Activated CD8-positive, alpha-beta T cell treated with anti-CD3 and anti-CD28 coated beads, Interleukin-2, amount 10 ng/mL, durations not matched to agents 7 days and 5 days (primary cell): ENCODE measurements at regions not wholly inside any gene's neighbourhood (a gene's known extent, or its start where the extent isn't known, plus 50 kb on each side); places are given as distances from the start of the nearest gene placed in this dataset.

ENCODE experiments used
- ATAC-seq: fragments of 150-1000 bp; cut with Tn5 transposase; one replicate; pipeline ENCODE4 v1.10.0; 2021; ENCODE audit warnings: moderate library complexity
- CTCF ChIA-PET: fragments of 350-600 bp; sonication (Branson Sonifier 250); formaldehyde crosslinking; loops from one replicate; lab custom pipeline; 2021; ENCODE audit warnings: antibody characterized with exemption; lab: Charles Lee
- POLR2A ChIA-PET: fragments of 350-600 bp; sonication (Branson Sonifier 250); formaldehyde crosslinking; loops from one replicate; lab custom pipeline; 2021; ENCODE audit warnings: antibody characterized with exemption; lab: Charles Lee
- DNase-seq: peaks from one replicate; pipeline ENCODE4 v3.0.0-alpha.2; 2020
- H3K27ac Mint-ChIP-seq: one replicate; pipeline ENCODE4 v1.8.0; 2021; ENCODE audit warnings: mild to moderate bottlenecking, mixed read lengths
- H3K27me3 Mint-ChIP-seq: one replicate; pipeline ENCODE4 v1.8.0; 2021; ENCODE audit warnings: low read depth, mixed read lengths
- H3K36me3 Mint-ChIP-seq: one replicate; pipeline ENCODE4 v1.8.0; 2021; ENCODE audit warnings: low read depth, mixed read lengths
- H3K4me1 Mint-ChIP-seq: one replicate; pipeline ENCODE4 v1.8.0; 2021; ENCODE audit warnings: low read depth, mixed read lengths
- H3K4me3 Mint-ChIP-seq: one replicate; pipeline ENCODE4 v1.8.0; 2021; ENCODE audit warnings: mild to moderate bottlenecking, mixed read lengths
- H3K9me3 Mint-ChIP-seq: one replicate; pipeline ENCODE4 v1.8.0; 2022; ENCODE audit warnings: mixed read lengths; ENCODE audit not compliant: insufficient read depth

DNA sequence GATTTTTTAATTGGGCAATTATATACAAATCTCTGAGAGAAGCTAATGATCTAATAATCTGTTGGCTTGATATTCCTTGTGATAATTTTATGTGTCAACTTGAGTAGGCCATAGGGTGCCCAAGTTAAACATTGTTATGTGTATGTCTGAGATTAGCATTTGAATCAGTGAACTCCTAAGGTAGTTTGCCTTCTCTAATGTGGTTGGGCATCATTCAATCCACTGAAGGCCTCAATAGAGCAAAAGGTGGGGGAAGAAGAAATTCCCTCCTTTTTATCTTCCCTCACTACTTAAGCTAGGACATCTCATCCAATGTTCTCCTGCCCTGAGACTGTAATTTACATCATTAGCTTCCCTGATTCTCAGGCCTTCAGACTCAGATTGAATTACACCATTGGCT is 394.5 kb downstream of the LMO4 start:
- Mint-ChIP-seq H3K4me3 (no peak overlapping the region), H3K27ac (no peak overlapping the region), H3K9me3 (no peaks in the 10 kb centered on the region), H3K4me1 (no peaks in the 10 kb centered on the region), H3K27me3 (peaks cover 6% of the 10 kb centered on the region), H3K36me3 (no peaks in the 10 kb centered on the region)
- CTCF ChIA-PET = no interaction called here
- ATAC-seq (no peak), DNase-seq (no peak)
- POLR2A ChIA-PET = no interaction called here

DNA sequence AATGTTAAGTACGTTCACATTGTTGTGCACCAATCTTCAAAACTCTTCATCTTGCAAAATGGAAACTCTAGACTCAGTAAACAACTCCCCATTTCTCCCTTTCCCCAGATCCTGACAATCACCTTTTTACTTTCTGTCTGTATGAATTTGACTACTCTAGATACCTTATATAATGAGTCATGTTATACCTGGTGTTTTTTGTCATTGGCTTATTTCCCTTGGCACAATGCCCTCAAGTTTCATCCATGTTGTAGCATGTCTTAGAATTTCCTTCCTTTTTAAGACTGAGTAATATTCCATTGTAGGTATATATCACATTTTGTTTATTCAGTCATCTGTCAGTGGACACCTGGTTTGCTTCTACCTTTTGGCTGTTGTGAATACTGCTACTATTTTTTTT is 399.5 kb downstream of the LMO4 start:
- H3K27me3 Mint-ChIP-seq = peaks cover 6% of the 10 kb centered on the region
- ChIA-PET CTCF (no interaction called here), POLR2A (no interaction called here)
- DNase-seq (no peak), ATAC-seq (no peak)
- H3K4me3 Mint-ChIP-seq = no peak overlapping the region
- H3K36me3 Mint-ChIP-seq = no peaks in the 10 kb centered on the region
- H3K27ac Mint-ChIP-seq = no peak overlapping the region
- no peaks in the 10 kb centered on the region for H3K4me1 Mint-ChIP-seq
- H3K9me3 Mint-ChIP-seq = no peaks in the 10 kb centered on the region

DNA sequence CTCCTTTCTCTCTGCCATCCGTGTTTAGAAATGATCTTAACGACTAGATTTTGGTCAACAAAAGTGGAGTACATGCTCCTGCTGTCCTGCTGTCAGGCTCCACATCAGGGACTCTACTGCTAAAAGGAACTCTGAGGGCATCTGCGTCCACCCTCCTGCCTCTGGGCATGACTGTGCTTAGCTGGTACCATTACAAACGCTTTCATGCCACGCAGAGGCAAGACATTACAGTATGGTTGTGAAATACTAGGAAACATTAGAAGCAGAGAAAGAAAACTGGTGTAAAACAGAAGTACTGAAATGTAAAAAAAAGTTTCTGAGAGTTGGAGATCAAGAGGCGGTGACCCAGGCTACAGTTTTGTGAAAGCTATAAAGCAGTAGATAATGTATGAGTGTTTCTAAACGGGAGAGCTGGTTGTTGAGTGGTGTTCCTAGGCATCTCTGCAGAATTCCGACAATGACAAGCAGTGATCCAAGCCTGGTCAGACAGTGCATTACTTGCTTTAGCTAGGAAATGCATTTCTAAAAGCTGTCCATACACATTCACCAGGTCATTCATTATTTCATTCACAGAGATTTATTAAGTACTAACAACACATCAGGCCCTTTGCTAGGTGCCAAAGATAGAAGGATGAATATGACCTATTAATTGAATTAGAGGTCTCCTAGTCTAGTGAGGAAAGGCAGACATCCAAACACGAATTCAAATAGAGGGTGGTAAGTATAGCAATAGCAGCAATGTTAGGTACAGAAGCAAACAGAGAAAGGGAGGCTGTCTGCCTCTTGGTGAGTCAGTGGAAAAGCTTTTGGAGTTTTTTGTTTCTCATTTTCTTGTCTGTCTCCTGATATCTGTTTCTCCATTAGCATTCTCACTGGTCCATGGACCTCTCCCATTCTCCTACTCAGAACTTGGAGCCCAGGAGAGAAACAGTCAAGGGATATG is 401.9 kb downstream of the LMO4 start:
- ATAC-seq (no peak), DNase-seq (no peak)
- Mint-ChIP-seq H3K27me3 (peaks cover 6% of the 10 kb centered on the region), H3K27ac (no peak overlapping the region), H3K9me3 (no peaks in the 10 kb centered on the region), H3K4me1 (no peaks in the 10 kb centered on the region), H3K36me3 (no peaks in the 10 kb centered on the region), H3K4me3 (no peak overlapping the region)
- ChIA-PET POLR2A (interaction anchor here (0.5 kb wide), 1 partner anchor 45 kb away, joined by 3 read pairs; no protein-coding TSS in a partner anchor), CTCF (no interaction called here)

DNA sequence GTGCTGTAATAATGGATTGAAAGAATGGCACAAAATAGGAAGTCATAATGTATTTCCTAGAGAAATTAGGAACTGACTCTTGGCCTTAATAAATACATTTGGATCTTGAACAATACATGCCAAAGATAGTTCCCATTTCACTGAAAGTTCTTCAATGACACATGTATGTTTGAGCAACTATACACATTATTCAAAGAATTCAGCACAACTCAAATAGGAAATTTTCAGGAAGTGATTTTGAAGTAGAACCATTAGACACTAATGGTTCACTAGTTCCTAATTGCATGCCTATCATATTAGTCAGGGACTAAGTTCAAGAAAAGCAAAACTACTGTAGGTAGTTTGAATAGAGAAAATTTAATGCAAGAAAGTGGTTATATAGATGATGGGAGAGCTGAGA is 404.7 kb downstream of the LMO4 start:
- no peak for DNase-seq
- POLR2A ChIA-PET = no interaction called here
- Mint-ChIP-seq H3K4me1 (no peaks in the 10 kb centered on the region), H3K27me3 (no peaks in the 10 kb centered on the region), H3K4me3 (no peak overlapping the region), H3K36me3 (no peaks in the 10 kb centered on the region), H3K27ac (no peak overlapping the region), H3K9me3 (no peaks in the 10 kb centered on the region)
- ATAC-seq = no peak
- CTCF ChIA-PET = no interaction called here

DNA sequence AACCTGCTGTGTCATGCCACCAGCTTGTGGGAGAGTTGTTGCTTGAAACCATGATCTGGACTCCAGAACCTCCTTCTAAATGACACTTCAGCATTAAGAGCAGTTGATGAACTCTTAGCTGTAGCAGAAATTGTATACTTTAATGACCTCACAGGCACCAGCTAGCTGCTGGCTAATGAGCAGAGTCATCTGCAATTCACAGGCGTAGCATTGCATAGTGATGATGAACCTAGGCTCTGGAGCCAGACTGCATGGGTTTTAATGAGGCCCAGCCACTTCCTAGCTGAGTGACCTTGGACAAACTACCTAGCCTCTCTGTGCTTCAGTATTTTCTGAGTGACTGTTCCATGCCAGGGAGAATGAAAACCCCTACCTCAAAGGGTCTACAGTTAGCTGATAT is 407.1 kb downstream of the LMO4 start:
- POLR2A ChIA-PET = no interaction called here
- Mint-ChIP-seq H3K27me3 (no peaks in the 10 kb centered on the region), H3K9me3 (no peaks in the 10 kb centered on the region), H3K4me1 (no peaks in the 10 kb centered on the region), H3K4me3 (no peak overlapping the region), H3K36me3 (no peaks in the 10 kb centered on the region), H3K27ac (no peak overlapping the region)
- DNase-seq (no peak), ATAC-seq (no peak)
- CTCF ChIA-PET = no interaction called here

DNA sequence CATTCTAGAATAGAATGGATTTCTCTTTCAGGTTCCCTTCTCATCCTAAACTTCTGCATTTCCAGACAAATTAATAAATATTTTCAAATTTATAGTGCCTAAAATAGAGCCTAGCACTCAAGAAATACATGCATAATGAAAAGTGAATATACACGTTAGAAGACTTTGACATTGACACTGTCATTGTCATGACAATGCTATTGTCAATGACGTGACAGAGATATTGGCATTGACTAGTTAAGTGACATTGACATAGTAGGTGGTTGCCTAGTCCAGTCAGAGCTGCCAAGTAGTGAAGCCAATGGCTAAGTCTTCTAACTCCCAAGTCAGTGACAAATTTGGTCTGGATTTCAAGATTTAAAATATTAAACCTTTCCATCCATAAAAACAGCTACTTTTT is 410.5 kb downstream of the LMO4 start:
- Mint-ChIP-seq H3K27ac (no peak overlapping the region), H3K36me3 (no peaks in the 10 kb centered on the region)
- POLR2A ChIA-PET = no interaction called here

DNA sequence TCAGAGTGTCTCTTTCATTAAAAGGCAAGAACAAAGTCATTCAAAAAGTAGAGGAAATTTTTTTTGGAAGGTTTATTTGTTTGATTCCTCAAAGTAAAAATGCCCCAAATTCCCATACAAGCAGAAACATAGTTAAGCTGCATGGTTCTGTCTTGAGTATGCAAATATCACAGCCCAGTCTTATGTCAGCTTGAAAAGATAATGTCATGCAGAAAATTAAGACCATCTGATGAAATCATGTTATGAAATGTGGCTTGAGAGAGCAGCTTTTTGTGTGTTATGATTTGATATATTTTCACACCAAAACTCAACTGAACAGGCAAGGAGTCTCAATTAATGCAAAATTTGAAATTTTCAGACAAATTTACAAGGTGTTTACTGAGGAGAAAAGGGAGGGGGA is 411.0 kb downstream of the LMO4 start:
- no peak for DNase-seq
- ChIA-PET CTCF (no interaction called here), POLR2A (no interaction called here)
- Mint-ChIP-seq H3K9me3 (no peaks in the 10 kb centered on the region), H3K4me3 (no peak overlapping the region), H3K4me1 (no peaks in the 10 kb centered on the region), H3K27ac (no peak overlapping the region), H3K27me3 (no peaks in the 10 kb centered on the region), H3K36me3 (no peaks in the 10 kb centered on the region)
- ATAC-seq = no peak

More for the DNA sequence above, 410.5 kb downstream of the LMO4 start:
- Mint-ChIP-seq H3K9me3 (no peaks in the 10 kb centered on the region), H3K4me1 (no peaks in the 10 kb centered on the region), H3K4me3 (no peak overlapping the region), H3K27me3 (no peaks in the 10 kb centered on the region)
- ATAC-seq = no peak
- CTCF ChIA-PET = no interaction called here
- DNase-seq = no peak

DNA sequence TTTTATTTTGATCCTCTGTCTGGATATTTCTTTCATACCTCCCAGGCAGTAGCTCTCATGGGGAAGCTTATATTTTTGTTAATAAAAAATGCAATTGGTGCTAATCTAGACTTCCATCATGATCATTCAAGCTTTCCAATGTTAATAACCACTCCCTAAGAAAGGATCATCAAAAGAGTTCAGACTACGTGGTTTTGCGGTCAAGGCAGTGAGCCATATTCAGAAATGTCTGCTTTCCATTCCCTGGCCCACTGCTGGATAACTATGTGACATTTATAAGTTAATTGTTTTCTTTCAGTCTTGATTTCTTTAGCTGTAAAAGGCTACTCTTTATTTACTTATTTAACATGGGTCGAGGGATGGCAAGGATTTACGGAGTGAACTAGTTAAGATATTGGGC is 414.6 kb downstream of the LMO4 start:
- Mint-ChIP-seq H3K4me3 (no peak overlapping the region), H3K9me3 (no peaks in the 10 kb centered on the region), H3K4me1 (no peaks in the 10 kb centered on the region), H3K27ac (no peak overlapping the region), H3K27me3 (peaks cover 2% of the 10 kb centered on the region), H3K36me3 (no peaks in the 10 kb centered on the region)
- CTCF ChIA-PET = interaction anchor here (0.6 kb wide), 1 partner anchor 417 kb away, joined by 3 read pairs; no protein-coding TSS in a partner anchor
- DNase-seq (no peak), ATAC-seq (no peak)
- POLR2A ChIA-PET = no interaction called here

DNA sequence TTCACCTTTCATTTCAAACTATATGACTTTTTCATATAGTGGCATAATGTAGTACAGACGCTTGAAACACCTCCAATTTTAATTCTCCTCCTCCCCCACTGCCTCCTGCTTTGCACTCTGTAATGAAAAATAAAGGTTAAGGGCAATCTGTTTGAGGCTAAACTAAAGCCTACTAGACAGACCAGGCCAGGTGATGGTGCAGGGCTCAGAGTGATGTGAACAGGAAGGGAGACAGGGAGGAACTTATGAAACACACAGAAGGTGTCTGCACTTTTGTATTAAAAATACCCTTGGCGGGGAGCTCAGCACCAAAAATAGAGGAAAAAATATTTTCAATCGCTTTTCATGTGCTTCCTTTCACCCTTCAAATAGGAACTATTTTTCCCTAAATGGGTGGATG is 415.4 kb downstream of the LMO4 start:
- ChIA-PET CTCF (no interaction called here), POLR2A (no interaction called here)
- Mint-ChIP-seq H3K4me1 (no peaks in the 10 kb centered on the region), H3K36me3 (no peaks in the 10 kb centered on the region), H3K27me3 (peaks cover 2% of the 10 kb centered on the region), H3K9me3 (no peaks in the 10 kb centered on the region), H3K4me3 (no peak overlapping the region), H3K27ac (no peak overlapping the region)
- DNase-seq = no peak
- ATAC-seq = no peak

DNA sequence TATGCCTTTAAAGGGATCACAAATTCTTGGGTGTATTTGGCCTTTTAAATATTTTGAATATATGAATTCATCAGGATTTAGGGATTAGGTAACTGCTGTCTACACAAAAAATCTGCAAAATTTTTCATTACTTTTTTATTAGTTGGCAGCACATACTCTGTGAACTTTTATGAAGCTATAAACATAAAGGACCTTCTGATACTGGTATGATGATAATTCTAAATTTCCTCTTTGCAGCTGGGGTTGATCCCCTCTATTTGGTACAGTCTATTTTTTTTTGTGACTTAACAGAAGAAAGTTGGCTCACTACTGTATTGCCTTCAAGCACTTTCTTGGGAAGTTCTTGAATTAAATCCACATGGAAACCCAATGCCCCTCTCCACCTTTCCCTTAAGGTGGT is 416.1 kb downstream of the LMO4 start:
- Mint-ChIP-seq H3K27ac (no peak overlapping the region), H3K9me3 (no peaks in the 10 kb centered on the region), H3K4me3 (no peak overlapping the region), H3K36me3 (no peaks in the 10 kb centered on the region), H3K4me1 (no peaks in the 10 kb centered on the region), H3K27me3 (peaks cover 2% of the 10 kb centered on the region)
- ATAC-seq (no peak), DNase-seq (no peak)
- POLR2A ChIA-PET = no interaction called here
- CTCF ChIA-PET = no interaction called here

DNA sequence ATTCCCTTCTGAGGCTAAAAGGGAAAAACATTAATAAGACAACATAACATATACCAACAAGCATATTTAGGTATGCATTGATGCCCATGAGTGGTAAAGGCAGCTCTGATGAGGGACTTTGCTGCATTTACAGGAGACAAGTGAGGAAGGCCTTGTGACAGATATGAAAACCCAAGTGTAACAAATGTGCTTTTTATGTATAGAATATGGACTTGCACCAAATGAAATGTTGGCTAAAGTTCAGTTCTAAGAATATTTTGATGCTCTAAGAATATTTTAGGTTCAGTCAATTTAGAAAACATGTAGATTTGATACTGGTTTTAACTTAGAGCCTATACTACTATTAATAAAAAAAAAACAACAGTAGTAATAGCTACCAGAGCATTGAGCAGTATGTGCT is 424.7 kb downstream of the LMO4 start:
- Mint-ChIP-seq H3K27ac (no peak overlapping the region), H3K4me3 (no peak overlapping the region), H3K36me3 (no peaks in the 10 kb centered on the region), H3K9me3 (no peaks in the 10 kb centered on the region), H3K4me1 (no peaks in the 10 kb centered on the region), H3K27me3 (no peaks in the 10 kb centered on the region)
- ChIA-PET POLR2A (no interaction called here), CTCF (no interaction called here)
- ATAC-seq (no peak), DNase-seq (no peak)

DNA sequence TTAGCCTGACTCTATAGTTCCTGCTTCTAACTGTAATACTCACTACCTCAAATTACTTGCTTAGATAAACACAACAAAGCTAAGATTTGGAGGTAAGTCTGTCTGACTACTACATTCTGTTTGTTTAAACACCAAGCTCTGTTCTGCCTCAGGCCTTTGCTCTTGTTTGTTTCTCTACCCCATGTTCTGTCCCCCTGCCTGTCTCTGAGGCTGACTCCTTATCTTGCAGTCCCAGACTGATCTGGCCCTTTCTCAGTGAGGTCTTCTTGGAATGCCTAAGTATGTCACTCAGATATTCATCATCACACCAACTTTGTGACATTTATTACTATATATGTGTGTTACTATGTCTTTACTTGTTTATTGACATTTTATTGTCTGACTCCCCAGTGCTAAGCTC is 425.5 kb downstream of the LMO4 start:
- ATAC-seq = no peak
- Mint-ChIP-seq H3K4me3 (no peak overlapping the region), H3K4me1 (no peaks in the 10 kb centered on the region), H3K36me3 (no peaks in the 10 kb centered on the region), H3K27me3 (no peaks in the 10 kb centered on the region), H3K9me3 (no peaks in the 10 kb centered on the region), H3K27ac (no peak overlapping the region)
- no peak for DNase-seq
- CTCF ChIA-PET = no interaction called here
- POLR2A ChIA-PET = no interaction called here
